Keratinocyte (primary cell): ENCODE measurements at regions not wholly inside any gene's neighbourhood (a gene's known extent, or its start where the extent isn't known, plus 50 kb on each side); places are given as distances from the start of the nearest gene placed in this dataset.

Source experiments
- DNase-seq: peaks from one replicate; pipeline ENCODE4 v3.0.0-alpha.2; 2011; ENCODE audit warnings: low read depth, missing footprints, low spot score
- FAIRE-seq: peaks from 2 replicates; lab custom pipeline; 2011; peaks lifted over from hg19 to GRCh38; lab: Jason Lieb, UNC
- H2AFZ ChIP-seq: 2 replicates; pipeline ENCODE4 v1.6.0; 2012; ENCODE audit warnings: low read length, control low read depth, inconsistent platforms; ENCODE audit not compliant: control insufficient read depth
- H3K27ac ChIP-seq: 2 replicates; pipeline ENCODE4 v1.5.1; 2011; ENCODE audit warnings: low read length; ENCODE audit not compliant: control insufficient read depth, insufficient read depth
- H3K27me3 ChIP-seq: 3 replicates; pipeline ENCODE4 v1.6.0; 2011; ENCODE audit warnings: low read length; ENCODE audit not compliant: control insufficient read depth, insufficient read depth; ENCODE audit errors: extremely low read depth
- H3K36me3 ChIP-seq, 2 experiments: 2 replicates in 1 of 2; 3 replicates in 1 of 2; pipeline ENCODE4 v1.5.1; 2011; ENCODE audit warnings: low read length in 2 of 2, mild to moderate bottlenecking in 1 of 2; ENCODE audit not compliant: control insufficient read depth in 2 of 2, insufficient read depth in 2 of 2; ENCODE audit errors: extremely low read depth in 1 of 2
- H3K4me1 ChIP-seq: 3 replicates; pipeline ENCODE4 v1.5.1; 2011; ENCODE audit warnings: low read length; ENCODE audit not compliant: control insufficient read depth, insufficient read depth; ENCODE audit errors: extremely low read depth
- H3K4me2 ChIP-seq: 3 replicates; pipeline ENCODE4 v1.6.0; 2011; ENCODE audit warnings: low read depth, low read length; ENCODE audit not compliant: control insufficient read depth, insufficient read depth; ENCODE audit errors: extremely low read depth
- H3K4me3 ChIP-seq, 3 experiments: fragments of 200-600 bp in 1 of 3; sonication (generic) in 1 of 3; 2 replicates in 2 of 3; 3 replicates in 1 of 3; pipeline ENCODE4 v1.5.1; 2011 to 2016; ENCODE audit warnings: low read length in 3 of 3, mild to moderate bottlenecking in 3 of 3, control low read depth in 2 of 3, inconsistent platforms in 1 of 3, low read depth in 1 of 3, mixed read lengths in 1 of 3, mixed run types in 1 of 3, moderate library complexity in 1 of 3; ENCODE audit not compliant: control insufficient read depth in 2 of 3, insufficient read depth in 2 of 3; ENCODE audit errors: extremely low read depth in 1 of 3
- H3K79me2 ChIP-seq: 2 replicates; pipeline ENCODE4 v1.6.0; 2012; ENCODE audit warnings: low read length; ENCODE audit not compliant: control insufficient read depth, insufficient read depth
- H3K9ac ChIP-seq: 3 replicates; pipeline ENCODE4 v1.6.0; 2011; ENCODE audit warnings: low read length; ENCODE audit not compliant: control insufficient read depth, insufficient read depth; ENCODE audit errors: extremely low read depth
- H3K9me1 ChIP-seq: 3 replicates; pipeline ENCODE4 v1.6.0; 2011; ENCODE audit warnings: low read length; ENCODE audit not compliant: control insufficient read depth, insufficient read depth; ENCODE audit errors: extremely low read depth
- H3K9me3 ChIP-seq: 2 replicates; pipeline ENCODE4 v1.5.1; 2012; ENCODE audit warnings: low read depth, low read length; ENCODE audit not compliant: control insufficient read depth
- H4K20me1 ChIP-seq: 3 replicates; pipeline ENCODE4 v1.6.0; 2011; ENCODE audit warnings: low read length; ENCODE audit not compliant: control insufficient read depth, insufficient read depth; ENCODE audit errors: extremely low read depth
- CTCF ChIP-seq, 3 experiments: IDR thresholded peaks in 1 of 3; conservative IDR thresholded peaks in 1 of 3; optimal IDR thresholded peaks in 1 of 3; 2 replicates in 2 of 3; 3 replicates in 1 of 3; pipeline versions ENCODE3 to v1.5.1; 2011; ENCODE audit warnings: low read length in 3 of 3, mild to moderate bottlenecking in 3 of 3, moderate library complexity in 2 of 3, control low read depth in 1 of 3, inconsistent platforms in 1 of 3; ENCODE audit not compliant: insufficient read depth in 2 of 3; ENCODE audit errors: extremely low read depth in 1 of 3
- EZH2 ChIP-seq: IDR thresholded peaks from one replicate; pipeline ENCODE4 v1.6.1; 2012; ENCODE audit warnings: inconsistent platforms, mild to moderate bottlenecking, low read length, moderate library complexity
- dilution Hi-C: fragments of 300-500 bp; cut with MboI; formaldehyde crosslinking; loops from one replicate; pipeline ENCODE4 v1.7.0; 2020; ENCODE audit warnings: low sequenced_read_pairs; ENCODE audit not compliant: extremely low pct_ligation_motif_present

DNA sequence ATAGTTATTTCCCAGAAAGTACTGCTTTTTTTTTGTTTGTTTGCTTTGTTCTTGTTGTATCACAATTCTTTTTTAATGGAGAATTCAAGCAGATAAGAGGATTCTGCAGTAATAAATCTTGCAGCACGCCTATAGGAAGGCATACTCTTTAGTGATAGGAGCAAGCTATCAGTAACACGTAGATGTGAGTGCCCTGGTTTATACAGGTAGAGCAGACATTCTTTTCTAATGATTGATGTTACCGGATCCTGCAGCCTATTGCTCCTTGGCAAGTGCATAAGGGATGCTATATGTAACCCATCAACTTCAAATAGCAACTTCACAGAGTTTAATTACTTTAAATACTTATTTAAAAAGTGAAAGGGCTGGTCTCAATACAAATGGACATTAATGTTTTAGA is 834.2 kb upstream of the GCFC2 start:
- Histone ChIP-seq H3K27ac (no peak overlapping the region), H3K4me3 (no peak overlapping the region), H2AFZ (no peak overlapping the region), H3K27me3 (no peaks in the 10 kb centered on the region), H3K79me2 (no peaks in the 10 kb centered on the region), H3K4me1 (no peaks in the 10 kb centered on the region), H3K9me1 (no peaks in the 10 kb centered on the region), H3K9me3 (no peaks in the 10 kb centered on the region), H3K36me3 (no peaks in the 10 kb centered on the region), H4K20me1 (no peaks in the 10 kb centered on the region), H3K4me2 (no peak overlapping the region), H3K9ac (no peak overlapping the region)
- TF ChIP-seq CTCF (optimal IDR thresholded peaks at IDR 0.05 in 1 of 3, IDR thresholded peaks at IDR 0.05 in 1 of 3, conservative IDR thresholded peaks at IDR 0.05 in 1 of 3; ENCODE audit: extremely low read depth in 1 of 3, insufficient read depth in 2 of 3, low read length in 3 of 3), result no peak
- TF ChIP-seq EZH2, result no peak
- FAIRE-seq, result no peak
- dilution Hi-C loops, result no loop called here
- DNase-seq, result no peak

- Histone ChIP-seq H3K4me1 (no peaks in the 10 kb centered on the region), H3K79me2 (no peaks in the 10 kb centered on the region), H3K4me2 (no peak overlapping the region), H3K27ac (no peak overlapping the region), H3K9me3 (no peaks in the 10 kb centered on the region), H3K4me3 (no peak overlapping the region), H3K36me3 (no peaks in the 10 kb centered on the region), H3K27me3 (no peaks in the 10 kb centered on the region), H3K9ac (no peak overlapping the region), H4K20me1 (no peaks in the 10 kb centered on the region), H3K9me1 (no peaks in the 10 kb centered on the region), H2AFZ (no peak overlapping the region)
- FAIRE-seq (no peak), DNase-seq (no peak)
- TF ChIP-seq EZH2 (no peak), CTCF (optimal IDR thresholded peaks at IDR 0.05 in 1 of 3, IDR thresholded peaks at IDR 0.05 in 1 of 3, conservative IDR thresholded peaks at IDR 0.05 in 1 of 3; ENCODE audit: extremely low read depth in 1 of 3, insufficient read depth in 2 of 3, low read length in 3 of 3) (no peak)
- dilution Hi-C loops, result no loop called here
Observed at GRCh38 chr2:76517574-76517909, 806.8 kb upstream of the GCFC2 start.
